HG02763 (cell line): ENCODE measurements at regions not wholly inside any gene's neighbourhood (a gene's known extent, or its start where the extent isn't known, plus 50 kb on each side); places are given as distances from the start of the nearest gene placed in this dataset.
"Not testable (repeated sequence)": the region's sequence is repeated elsewhere in the genome, so short reads cannot be mapped to it uniquely, and the experiment has no call there.

Source experiments
- ATAC-seq: cut with Tn5 transposase; IDR thresholded peaks from one replicate; pipeline ENCODE4 v1.9.1; 2021; ENCODE audit warnings: mild to moderate bottlenecking, moderate library complexity; ENCODE audit not compliant: unreplicated experiment

- no peak for ATAC-seq
These were observed 157.8 kb downstream of the PDCD6IP start for GRCh38 chr3:33956206-33956605.

GRCh38 chr3:33956776-33957175 is 158.3 kb downstream of the PDCD6IP start:
- no peak for ATAC-seq

DNA sequence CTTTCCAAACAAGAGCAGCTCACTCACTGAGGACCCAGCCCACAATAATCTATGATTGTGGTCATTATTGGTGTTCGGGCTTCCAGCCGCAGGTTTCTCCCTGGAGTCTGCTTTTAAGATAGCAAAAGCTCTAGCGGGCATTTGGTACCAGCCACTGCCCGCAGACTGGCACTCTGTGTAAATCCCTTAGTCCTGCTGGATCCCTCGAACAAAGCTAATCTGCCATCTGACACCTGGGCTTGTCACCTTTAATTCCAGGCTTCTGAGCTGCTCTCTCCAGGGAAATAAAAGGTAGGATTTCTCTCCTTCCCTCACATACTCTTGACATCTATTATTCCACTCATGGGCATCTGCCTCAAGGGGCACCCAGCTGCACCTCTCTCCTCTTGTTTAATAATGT is 158.7 kb downstream of the PDCD6IP start:
- no peak for ATAC-seq

DNA sequence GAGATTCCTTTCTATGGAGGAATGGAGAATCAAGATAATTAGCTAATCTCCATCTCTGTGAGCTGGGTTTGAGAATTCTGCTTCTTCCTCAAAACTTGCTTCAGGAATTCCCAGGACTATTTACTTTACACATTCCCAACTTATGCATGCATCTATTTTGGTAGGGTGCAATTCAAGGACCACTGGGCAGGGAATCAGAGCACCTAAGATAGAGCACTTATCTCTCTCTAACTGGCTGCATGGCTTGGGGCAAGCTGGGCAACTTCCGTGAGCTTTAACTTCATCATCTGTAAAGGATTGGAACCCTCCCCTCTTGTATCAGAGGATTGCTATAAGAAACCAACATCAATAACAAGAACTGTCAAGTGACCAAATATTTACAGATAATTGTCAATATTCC is 160.2 kb downstream of the PDCD6IP start:
- ATAC-seq = no peak

GRCh38 chr3:33962396-33962795 is 164.0 kb downstream of the PDCD6IP start:
- ATAC-seq = no peak

DNA sequence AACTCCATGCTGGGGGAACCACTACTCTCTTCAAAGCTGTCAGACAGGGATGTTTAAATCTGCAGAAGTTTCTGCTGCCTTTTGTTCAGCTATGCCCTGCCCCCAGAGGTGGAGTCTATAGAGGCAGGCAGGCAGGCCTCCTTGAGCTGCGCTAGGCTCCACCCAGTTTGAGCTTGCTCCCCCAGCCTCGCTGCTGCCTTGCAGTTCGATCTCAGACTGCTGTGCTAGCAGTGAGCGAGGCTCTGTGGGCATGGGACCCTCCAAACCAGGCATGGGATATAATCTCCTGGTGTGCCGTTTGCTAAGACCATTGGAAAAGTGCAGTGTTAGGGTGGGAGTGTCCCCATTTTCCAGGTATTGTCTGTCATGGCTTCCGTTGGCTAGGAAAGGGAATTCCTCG is 171.8 kb downstream of the PDCD6IP start:
- not testable (repeated sequence) for ATAC-seq

GRCh38 chr3:33971055-33971454 is 172.6 kb downstream of the PDCD6IP start:
- no peak for ATAC-seq

DNA sequence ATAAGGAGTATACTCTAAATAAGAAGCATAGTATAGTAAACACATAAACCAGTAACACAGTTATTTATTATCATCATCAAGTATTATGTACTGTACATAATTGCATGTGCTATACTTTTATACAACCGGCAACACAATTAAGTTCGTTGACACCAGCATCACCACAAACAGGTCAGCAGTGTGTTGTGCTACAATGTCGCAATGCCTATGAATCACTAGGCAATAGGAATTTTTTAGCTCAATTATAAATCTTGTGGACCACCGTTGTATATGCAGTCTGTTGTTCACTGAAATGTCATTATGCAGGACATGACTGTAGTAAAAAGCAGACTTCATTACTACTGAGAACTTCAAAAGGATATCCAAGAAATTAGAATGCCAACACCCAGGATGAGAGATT is 177.0 kb downstream of the PDCD6IP start:
- ATAC-seq = no peak

DNA sequence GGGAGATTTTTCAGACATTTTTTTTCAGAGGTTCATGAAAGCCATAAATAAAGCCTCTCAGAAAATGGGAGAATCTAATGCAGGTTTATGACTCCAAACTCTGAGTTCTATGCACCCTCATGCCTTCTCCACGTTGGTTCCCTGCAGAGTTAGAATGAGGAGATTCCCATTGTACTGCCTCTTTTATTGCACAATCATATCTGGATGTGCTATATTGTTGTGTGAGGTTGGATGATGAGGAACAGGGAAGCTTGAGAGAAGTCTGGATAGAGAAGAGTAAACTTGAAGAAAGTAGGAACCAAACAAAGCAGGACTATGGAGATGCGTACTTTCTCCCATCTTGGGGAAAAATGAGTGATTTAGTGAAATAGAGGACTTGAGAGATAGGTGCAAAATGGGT is 178.8 kb downstream of the PDCD6IP start:
- no peak for ATAC-seq

- no peak for ATAC-seq
These were observed 181.8 kb downstream of the PDCD6IP start for GRCh38 chr3:33980252-33980651.

GRCh38 chr3:33982269-33982798 is 183.9 kb downstream of the PDCD6IP start:
- ATAC-seq = no peak

DNA sequence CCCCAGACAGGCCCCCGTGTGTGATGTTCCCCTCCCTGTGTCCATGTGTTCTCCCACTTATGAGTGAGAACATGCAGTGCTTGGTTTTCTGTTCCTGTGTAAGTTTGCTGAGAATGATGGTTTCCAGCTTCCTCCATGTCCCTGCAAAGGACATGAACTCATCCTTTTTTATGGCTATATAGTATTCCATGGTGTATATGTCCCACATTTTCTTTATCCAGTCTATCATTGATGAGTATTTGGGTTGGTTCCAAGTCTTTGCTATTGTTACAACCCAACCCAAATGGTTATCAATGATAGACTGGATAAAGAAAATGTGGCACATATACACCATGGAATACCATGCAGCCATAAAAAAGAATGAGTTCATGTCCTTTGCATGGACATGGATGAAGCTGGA is 184.5 kb downstream of the PDCD6IP start:
- not testable (repeated sequence) for ATAC-seq

DNA sequence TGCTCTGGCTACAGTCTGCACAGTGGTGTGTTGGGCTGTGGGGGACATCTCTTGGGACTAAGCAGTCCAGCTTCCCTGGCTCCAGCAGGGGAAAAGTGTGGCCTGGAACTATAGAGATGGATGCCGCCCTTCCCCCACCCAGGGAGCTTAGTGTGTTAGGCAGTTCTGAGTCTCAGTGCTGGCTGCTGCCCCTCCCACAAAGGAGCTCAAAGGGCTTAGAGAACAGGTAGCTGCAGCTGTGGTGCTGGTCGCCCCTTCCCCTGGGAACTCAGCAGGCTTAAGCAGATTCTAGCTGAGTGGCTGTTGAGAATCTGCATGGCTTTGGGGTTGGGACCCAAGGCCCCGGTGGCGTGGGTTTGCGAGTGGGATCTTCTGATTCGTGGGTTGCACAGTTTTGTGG is 190.8 kb downstream of the PDCD6IP start:
- no peak for ATAC-seq

DNA sequence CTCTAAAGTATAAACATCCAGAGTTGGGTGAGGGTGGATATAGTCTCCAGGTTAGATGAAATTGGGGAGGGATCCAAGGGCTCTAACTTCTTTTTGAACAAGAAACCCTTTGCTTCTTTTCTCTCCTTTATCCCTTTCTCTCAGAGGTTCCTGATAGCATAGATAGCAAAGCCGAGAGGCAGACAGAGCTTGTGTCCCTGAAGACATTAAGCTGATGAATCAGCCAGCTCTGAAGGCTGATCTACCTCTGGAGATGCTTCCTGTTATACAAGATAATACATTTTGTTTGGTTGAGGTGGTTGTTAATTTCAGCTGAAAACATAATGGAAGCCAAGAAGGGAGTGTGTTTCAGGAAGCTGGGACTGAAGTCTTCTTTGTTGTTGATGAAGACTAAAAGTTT is 193.2 kb downstream of the PDCD6IP start:
- no peak for ATAC-seq

DNA sequence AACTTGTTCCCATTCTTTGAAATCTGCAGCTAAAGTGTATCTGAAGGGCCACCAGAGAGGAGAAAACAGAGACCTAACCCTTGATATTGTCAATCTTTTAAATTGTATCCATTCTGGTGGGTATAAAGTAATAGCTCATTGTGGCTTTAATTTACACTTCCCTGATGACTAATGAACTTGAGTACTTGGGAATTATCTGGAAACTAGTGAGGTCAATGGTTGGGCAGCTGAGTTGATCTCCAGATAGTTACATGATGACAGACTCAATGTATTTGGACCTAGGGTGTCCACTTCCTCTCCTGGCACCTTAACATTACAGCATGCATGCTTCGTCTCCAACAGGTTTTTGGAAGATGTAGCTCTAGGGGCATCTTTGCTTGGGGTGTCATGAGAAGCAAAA is 195.2 kb downstream of the PDCD6IP start:
- no peak for ATAC-seq

GRCh38 chr3:33994568-33994967 is 196.1 kb downstream of the PDCD6IP start:
- ATAC-seq = no peak

DNA sequence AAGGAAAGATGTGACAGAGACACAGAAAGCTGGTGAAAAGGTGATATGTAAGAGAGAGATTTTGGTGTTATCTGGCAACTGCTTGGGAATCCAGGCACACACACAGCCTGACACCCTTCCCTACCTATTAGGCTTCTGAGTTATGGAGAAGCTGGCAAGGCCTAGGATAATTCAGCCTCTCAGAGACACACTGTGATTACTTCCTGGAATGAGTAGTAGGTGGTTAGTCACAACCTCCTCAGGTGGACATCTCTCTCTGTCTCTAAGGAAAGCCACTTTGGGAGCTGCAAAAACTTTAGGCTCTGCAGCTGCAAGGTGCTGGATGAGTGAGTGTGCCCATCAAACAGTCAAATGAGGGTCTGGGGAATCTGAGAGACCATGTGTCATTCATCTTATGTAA is 201.9 kb downstream of the PDCD6IP start:
- no peak for ATAC-seq

DNA sequence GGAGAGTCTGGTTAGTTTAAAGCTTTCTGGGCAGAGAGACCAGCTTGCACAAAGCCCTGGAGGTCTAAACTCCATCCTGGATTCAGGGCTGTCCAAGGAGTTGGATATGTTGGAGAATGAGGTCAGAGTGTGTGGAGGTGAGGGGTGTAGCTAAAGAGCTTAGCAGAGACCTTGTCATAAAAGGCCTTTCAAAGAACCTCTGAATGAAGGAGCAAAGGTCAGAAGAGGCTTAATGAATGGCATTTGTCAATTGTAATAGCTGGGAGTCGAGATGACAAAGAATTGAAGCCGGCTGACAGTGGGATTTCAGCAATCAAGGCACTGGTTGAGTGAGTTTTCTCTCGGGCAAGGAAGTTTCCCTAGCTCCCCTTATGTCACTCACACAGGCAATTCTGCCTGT is 202.6 kb downstream of the PDCD6IP start:
- no peak for ATAC-seq

GRCh38 chr3:34001990-34002389 is 203.6 kb downstream of the PDCD6IP start:
- no peak for ATAC-seq

DNA sequence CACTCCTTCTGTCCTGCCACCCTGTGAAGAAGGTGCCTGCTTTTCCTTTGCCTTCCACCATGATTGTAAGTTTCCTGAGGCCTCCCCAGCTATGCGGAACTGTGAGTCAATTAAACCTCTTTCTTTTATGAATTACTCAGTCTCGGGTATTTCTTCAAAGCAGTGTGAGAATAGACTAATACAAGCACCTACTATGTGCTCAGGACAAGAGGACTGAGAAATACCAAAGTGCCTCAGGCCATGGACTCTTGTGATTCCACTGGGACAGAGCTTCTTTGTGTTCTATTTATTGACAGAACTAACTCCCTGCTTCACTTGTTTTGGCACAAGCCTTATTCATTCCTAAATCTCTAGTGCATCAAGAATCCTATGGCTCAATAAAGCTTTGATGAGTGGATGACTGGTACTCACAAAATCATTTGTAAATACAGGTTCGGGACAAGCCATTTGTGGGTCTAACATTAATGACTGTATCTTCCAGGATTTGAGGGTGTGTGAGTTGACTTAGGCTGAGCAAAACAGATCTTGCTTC is 204.2 kb downstream of the PDCD6IP start:
- no peak for ATAC-seq

DNA sequence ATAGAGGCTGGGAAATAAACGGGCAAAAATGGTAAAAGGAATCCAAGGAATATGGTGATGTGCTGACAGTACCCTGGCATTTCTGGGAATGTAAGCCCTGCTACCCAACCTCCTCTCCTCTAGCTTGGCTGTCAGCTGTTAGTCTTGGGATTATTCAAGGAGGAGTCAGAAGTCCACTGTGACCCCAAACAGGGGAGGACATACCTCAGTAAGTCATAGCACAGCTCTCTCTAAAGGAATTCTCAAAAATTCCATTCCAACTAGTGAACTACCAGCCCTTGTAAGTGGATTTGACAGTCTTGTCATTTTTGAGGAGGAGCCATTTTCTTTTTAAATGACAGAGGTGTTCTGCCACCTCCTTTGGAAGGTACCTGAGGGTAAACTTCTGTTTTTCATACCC is 207.5 kb downstream of the PDCD6IP start:
- no peak for ATAC-seq

DNA sequence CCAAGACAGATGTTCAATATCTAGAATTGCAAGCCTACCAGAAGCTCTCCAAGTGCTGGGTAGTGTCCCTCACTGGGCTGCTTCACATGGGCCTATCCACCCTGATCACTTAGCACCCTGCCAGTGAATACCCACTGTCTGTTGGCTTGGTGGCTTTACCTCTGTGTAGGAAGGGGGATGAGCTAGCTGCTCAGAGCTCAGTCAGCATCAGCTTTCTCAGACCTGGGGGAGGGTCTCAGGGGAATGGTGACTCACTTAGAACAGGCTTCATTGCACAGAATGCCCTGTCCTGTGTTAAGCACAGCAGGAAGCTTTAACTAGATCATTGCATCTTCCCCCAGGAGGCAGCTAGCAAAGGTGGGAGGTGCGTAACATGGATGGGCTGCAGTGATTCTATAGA is 209.8 kb downstream of the PDCD6IP start:
- no peak for ATAC-seq
